Fibroblast of lung (primary cell): ENCODE measurements at regions not wholly inside any gene's neighbourhood (a gene's known extent, or its start where the extent isn't known, plus 50 kb on each side); places are given as distances from the start of the nearest gene placed in this dataset.

ENCODE experiments used
- DNase-seq, 2 donors: peaks; one replicate each; pipeline versions ENCODE4 v3.0.0 to v3.0.0-alpha.2; 2010; ENCODE audit warnings: low read depth in 2 of 2
- H2AFZ ChIP-seq: 2 replicates; pipeline ENCODE4 v1.5.1; 2012; ENCODE audit warnings: low read length, control low read depth, inconsistent platforms
- H3K27ac ChIP-seq: 2 replicates; pipeline ENCODE4 v1.5.1; 2011; ENCODE audit warnings: low read length, control low read depth; ENCODE audit not compliant: insufficient read depth
- H3K27me3 ChIP-seq: 2 replicates; pipeline ENCODE4 v1.5.1; 2011; ENCODE audit warnings: mild to moderate bottlenecking, low read length; ENCODE audit not compliant: control insufficient read depth, insufficient read depth
- H3K36me3 ChIP-seq: 2 replicates; pipeline ENCODE4 v1.5.1; 2011; ENCODE audit warnings: low read length; ENCODE audit not compliant: control insufficient read depth, insufficient read depth
- H3K4me1 ChIP-seq: 2 replicates; pipeline ENCODE4 v1.5.1; 2011; ENCODE audit warnings: low read length; ENCODE audit not compliant: control insufficient read depth, insufficient read depth; ENCODE audit errors: extremely low read depth
- H3K4me2 ChIP-seq: 2 replicates; pipeline ENCODE4 v1.5.1; 2011; ENCODE audit warnings: low read length, control low read depth; ENCODE audit not compliant: insufficient read depth; ENCODE audit errors: extremely low read depth
- H3K4me3 ChIP-seq, 4 experiments: fragments of 200-600 bp in 1 of 4; sonication (generic) in 1 of 4; replicated peaks in 1 of 4; 2 replicates each; pipeline ENCODE4 v1.5.1; 2011 to 2016; ENCODE audit warnings: low read length in 4 of 4, low read depth in 3 of 4, mild to moderate bottlenecking in 3 of 4, control low read depth in 2 of 4, inconsistent platforms in 1 of 4, mixed read lengths in 1 of 4; ENCODE audit not compliant: insufficient read depth in 1 of 4; ENCODE audit errors: control extremely low read depth in 1 of 4
- H3K79me2 ChIP-seq: 2 replicates; pipeline ENCODE4 v1.5.1; 2012; ENCODE audit warnings: mild to moderate bottlenecking, low read length, inconsistent platforms; ENCODE audit not compliant: control insufficient read depth, insufficient read depth
- H3K9ac ChIP-seq: 2 replicates; pipeline ENCODE4 v1.5.1; 2011; ENCODE audit warnings: mild to moderate bottlenecking, low read length, control low read depth; ENCODE audit not compliant: insufficient read depth
- H3K9me3 ChIP-seq: 2 replicates; pipeline ENCODE4 v1.5.1; 2012; ENCODE audit warnings: low read depth, low read length; ENCODE audit not compliant: control insufficient read depth, insufficient read depth
- H4K20me1 ChIP-seq: 2 replicates; pipeline ENCODE4 v1.5.1; 2011; ENCODE audit warnings: low read length; ENCODE audit not compliant: control insufficient read depth, insufficient read depth; ENCODE audit errors: extremely low read depth
- CTCF ChIP-seq, 2 donors: IDR thresholded peaks in 1 of 2; conservative IDR thresholded peaks in 1 of 2; 1 replicate in 1 of 2; 2 replicates in 1 of 2; pipeline ENCODE4 v1.5.1; 2011 to 2012; ENCODE audit warnings: low read length in 2 of 2, control low read depth in 1 of 2, inconsistent platforms in 1 of 2, low read depth in 1 of 2, mild to moderate bottlenecking in 1 of 2
- EZH2 ChIP-seq: IDR thresholded peaks from 2 replicates; pipeline ENCODE4 v1.5.1; 2012; ENCODE audit warnings: low read length, control low read depth, mild to moderate bottlenecking; ENCODE audit errors: missing control alignments

- Histone ChIP-seq H4K20me1 (no peaks in the 10 kb centered on the region), H3K4me1 (no peaks in the 10 kb centered on the region), H3K36me3 (no peaks in the 10 kb centered on the region), H3K4me2 (no peak overlapping the region), H3K9ac (no peak overlapping the region), H3K4me3 (no peak overlapping the region), H3K79me2 (no peaks in the 10 kb centered on the region), H3K9me3 (no peaks in the 10 kb centered on the region), H3K27ac (no peak overlapping the region), H3K27me3 (no peaks in the 10 kb centered on the region), H2AFZ (no peak overlapping the region)
- no peak for DNase-seq
- TF ChIP-seq EZH2 (no peak), CTCF (conservative IDR thresholded peaks at IDR 0.05 in 1 of 2, IDR thresholded peaks at IDR 0.05 in 1 of 2; ENCODE audit: low read depth in 1 of 2, low read length in 2 of 2) (no peak)
These were observed 898.5 kb upstream of the KCND2 start for GRCh38 chr7:119374436-119374835.

GRCh38 chr7:119377861-119378260 is 895.1 kb upstream of the KCND2 start:
- H3K9ac ChIP-seq: no peak overlapping the region
- H3K79me2 ChIP-seq: no peaks in the 10 kb centered on the region
- TF ChIP-seq EZH2 (no peak), CTCF (conservative IDR thresholded peaks at IDR 0.05 in 1 of 2, IDR thresholded peaks at IDR 0.05 in 1 of 2; ENCODE audit: low read depth in 1 of 2, low read length in 2 of 2) (no peak)
- H3K4me2 ChIP-seq: no peak overlapping the region
- no peaks in the 10 kb centered on the region for H4K20me1 ChIP-seq
- H3K4me3 ChIP-seq: no peak overlapping the region
- no peaks in the 10 kb centered on the region for H3K27me3 ChIP-seq
- no peaks in the 10 kb centered on the region for H3K4me1 ChIP-seq
- no peaks in the 10 kb centered on the region for H3K9me3 ChIP-seq
- H3K27ac ChIP-seq: no peak overlapping the region
- H2AFZ ChIP-seq: no peak overlapping the region
- DNase-seq: no peak
- H3K36me3 ChIP-seq: no peaks in the 10 kb centered on the region

GRCh38 chr7:119382726-119383125 is 890.2 kb upstream of the KCND2 start:
- H3K4me1 ChIP-seq: no peaks in the 10 kb centered on the region
- H3K79me2 ChIP-seq: no peaks in the 10 kb centered on the region
- TF ChIP-seq CTCF (conservative IDR thresholded peaks at IDR 0.05 in 1 of 2, IDR thresholded peaks at IDR 0.05 in 1 of 2; ENCODE audit: low read depth in 1 of 2, low read length in 2 of 2) (no peak), EZH2 (no peak)
- H3K4me3 ChIP-seq: no peak overlapping the region
- no peaks in the 10 kb centered on the region for H3K9me3 ChIP-seq
- no peak overlapping the region for H2AFZ ChIP-seq
- H3K27me3 ChIP-seq: no peaks in the 10 kb centered on the region
- no peak overlapping the region for H3K4me2 ChIP-seq
- H4K20me1 ChIP-seq: no peaks in the 10 kb centered on the region
- DNase-seq: no peak
- H3K9ac ChIP-seq: no peak overlapping the region
- H3K36me3 ChIP-seq: no peaks in the 10 kb centered on the region
- H3K27ac ChIP-seq: no peak overlapping the region
